ENCODE measurements at regions not wholly inside any gene's neighbourhood (a gene's known extent, or its start where the extent isn't known, plus 50 kb on each side); places are given as distances from the start of the nearest gene placed in this dataset.

DNA sequence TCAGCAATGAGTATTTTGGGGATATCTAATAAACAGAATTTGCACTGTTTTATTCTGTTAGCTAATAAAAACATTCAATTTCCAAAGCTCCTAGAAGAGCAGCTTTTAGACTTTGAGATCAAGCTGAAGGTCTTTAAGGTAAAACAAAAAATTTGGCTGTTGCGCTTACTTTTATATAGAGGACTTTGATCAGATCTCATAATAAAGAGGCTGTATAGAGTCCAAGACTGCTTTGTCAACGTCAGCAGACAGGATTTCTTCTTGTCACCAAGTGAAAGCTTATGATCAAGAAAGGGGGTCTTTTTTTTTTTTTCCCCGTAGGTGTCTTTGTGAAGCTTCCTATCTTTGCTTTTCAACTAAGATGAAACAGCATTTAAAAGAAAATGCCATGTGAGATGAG is 556.5 kb upstream of the SLC35B3 start:
- Histone ChIP-seq H3K9me3 (ENCODE audit: control insufficient read depth, insufficient read depth, low read depth, low read length) (no peaks in the 10 kb centered on the region), H3K4me3 (ENCODE audit: low read depth in 2 of 2, low read length in 2 of 2) (no peak overlapping the region), H3K27ac (ENCODE audit: low read length) (no peak overlapping the region), H3K27me3 (ENCODE audit: control insufficient read depth, insufficient read depth, low read length) (no peaks in the 10 kb centered on the region), H3K4me1 (ENCODE audit: control insufficient read depth, insufficient read depth, low read length) (no peaks in the 10 kb centered on the region), H3K36me3 (ENCODE audit: control insufficient read depth, insufficient read depth, low read length) (no peaks in the 10 kb centered on the region)
- ATAC-seq: no peak
- ChIA-PET CTCF (no interaction called here), POLR2A (no interaction called here)
- in situ Hi-C loops (cut with HindIII; ENCODE audit: low pct_unique_long_range_greater_than_20kb, low sequenced_read_pairs): no loop called here
- intact Hi-C loops (cut with micrococcal nuclease; ENCODE audit: unreplicated experiment): no loop called here
- no TSS peak for BruUV-seq (replicated peaks)
- no peak for TF ChIP-seq SIN3A (IDR thresholded peaks at IDR 0.05; ENCODE audit: borderline replicate concordance, insufficient read depth, low read depth, low read length)
- TF ChIP-seq, protein P1, sequence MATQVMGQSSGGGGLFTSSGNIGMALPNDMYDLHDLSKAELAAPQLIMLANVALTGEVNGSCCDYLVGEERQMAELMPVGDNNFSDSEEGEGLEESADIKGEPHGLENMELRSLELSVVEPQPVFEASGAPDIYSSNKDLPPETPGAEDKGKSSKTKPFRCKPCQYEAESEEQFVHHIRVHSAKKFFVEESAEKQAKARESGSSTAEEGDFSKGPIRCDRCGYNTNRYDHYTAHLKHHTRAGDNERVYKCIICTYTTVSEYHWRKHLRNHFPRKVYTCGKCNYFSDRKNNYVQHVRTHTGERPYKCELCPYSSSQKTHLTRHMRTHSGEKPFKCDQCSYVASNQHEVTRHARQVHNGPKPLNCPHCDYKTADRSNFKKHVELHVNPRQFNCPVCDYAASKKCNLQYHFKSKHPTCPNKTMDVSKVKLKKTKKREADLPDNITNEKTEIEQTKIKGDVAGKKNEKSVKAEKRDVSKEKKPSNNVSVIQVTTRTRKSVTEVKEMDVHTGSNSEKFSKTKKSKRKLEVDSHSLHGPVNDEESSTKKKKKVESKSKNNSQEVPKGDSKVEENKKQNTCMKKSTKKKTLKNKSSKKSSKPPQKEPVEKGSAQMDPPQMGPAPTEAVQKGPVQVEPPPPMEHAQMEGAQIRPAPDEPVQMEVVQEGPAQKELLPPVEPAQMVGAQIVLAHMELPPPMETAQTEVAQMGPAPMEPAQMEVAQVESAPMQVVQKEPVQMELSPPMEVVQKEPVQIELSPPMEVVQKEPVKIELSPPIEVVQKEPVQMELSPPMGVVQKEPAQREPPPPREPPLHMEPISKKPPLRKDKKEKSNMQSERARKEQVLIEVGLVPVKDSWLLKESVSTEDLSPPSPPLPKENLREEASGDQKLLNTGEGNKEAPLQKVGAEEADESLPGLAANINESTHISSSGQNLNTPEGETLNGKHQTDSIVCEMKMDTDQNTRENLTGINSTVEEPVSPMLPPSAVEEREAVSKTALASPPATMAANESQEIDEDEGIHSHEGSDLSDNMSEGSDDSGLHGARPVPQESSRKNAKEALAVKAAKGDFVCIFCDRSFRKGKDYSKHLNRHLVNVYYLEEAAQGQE (IDR thresholded peaks at IDR 0.05; ENCODE audit: insufficient read depth in 1 of 2, low read depth in 2 of 2, low read length in 1 of 2): no peak
- TF ChIP-seq POLR2AphosphoS5 (IDR thresholded peaks at IDR 0.05; ENCODE audit: low read depth, low read length): no peak
- no peak for TF ChIP-seq TCF7L2 (IDR thresholded peaks at IDR 0.05; ENCODE audit: low read depth, low read length)
- TF ChIP-seq, protein P2, sequence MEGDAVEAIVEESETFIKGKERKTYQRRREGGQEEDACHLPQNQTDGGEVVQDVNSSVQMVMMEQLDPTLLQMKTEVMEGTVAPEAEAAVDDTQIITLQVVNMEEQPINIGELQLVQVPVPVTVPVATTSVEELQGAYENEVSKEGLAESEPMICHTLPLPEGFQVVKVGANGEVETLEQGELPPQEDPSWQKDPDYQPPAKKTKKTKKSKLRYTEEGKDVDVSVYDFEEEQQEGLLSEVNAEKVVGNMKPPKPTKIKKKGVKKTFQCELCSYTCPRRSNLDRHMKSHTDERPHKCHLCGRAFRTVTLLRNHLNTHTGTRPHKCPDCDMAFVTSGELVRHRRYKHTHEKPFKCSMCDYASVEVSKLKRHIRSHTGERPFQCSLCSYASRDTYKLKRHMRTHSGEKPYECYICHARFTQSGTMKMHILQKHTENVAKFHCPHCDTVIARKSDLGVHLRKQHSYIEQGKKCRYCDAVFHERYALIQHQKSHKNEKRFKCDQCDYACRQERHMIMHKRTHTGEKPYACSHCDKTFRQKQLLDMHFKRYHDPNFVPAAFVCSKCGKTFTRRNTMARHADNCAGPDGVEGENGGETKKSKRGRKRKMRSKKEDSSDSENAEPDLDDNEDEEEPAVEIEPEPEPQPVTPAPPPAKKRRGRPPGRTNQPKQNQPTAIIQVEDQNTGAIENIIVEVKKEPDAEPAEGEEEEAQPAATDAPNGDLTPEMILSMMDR (IDR thresholded peaks at IDR 0.05): no peak
- DNase-seq (ENCODE audit: low read depth, low spot score): no peak

DNA sequence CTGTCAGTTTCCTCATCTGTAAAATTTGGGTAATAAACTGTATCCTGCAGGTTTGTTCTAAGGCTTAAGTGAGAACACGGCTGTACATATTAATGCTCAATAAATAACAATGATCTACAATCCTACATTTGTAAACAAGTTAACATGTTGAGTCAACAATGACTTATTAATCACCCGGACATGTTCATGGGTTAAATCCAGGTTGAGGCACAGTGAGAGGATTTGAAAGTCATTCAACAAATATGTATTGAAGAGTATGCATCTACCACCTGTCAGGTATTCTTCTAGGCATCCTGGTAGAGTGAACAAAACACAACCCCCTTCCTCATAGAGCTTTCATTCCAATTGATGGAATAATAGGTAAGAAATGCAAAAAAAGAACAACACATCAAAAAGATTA is 554.7 kb upstream of the SLC35B3 start:
- intact Hi-C loops (cut with micrococcal nuclease; ENCODE audit: unreplicated experiment): no loop called here
- CTCF ChIA-PET: no interaction called here

More for the DNA sequence above, 554.7 kb upstream of the SLC35B3 start:
- H3K4me1 ChIP-seq (ENCODE audit: control insufficient read depth, insufficient read depth, low read length): no peaks in the 10 kb centered on the region
- no peaks in the 10 kb centered on the region for H3K27me3 ChIP-seq (ENCODE audit: control insufficient read depth, insufficient read depth, low read length)
- ATAC-seq (no peak), DNase-seq (ENCODE audit: low read depth, low spot score) (no peak)
- POLR2A ChIA-PET: no interaction called here
- H3K9me3 ChIP-seq (ENCODE audit: control insufficient read depth, insufficient read depth, low read depth, low read length): no peaks in the 10 kb centered on the region
- H3K27ac ChIP-seq (ENCODE audit: low read length): no peak overlapping the region
- no peak overlapping the region for H3K4me3 ChIP-seq (ENCODE audit: low read depth in 2 of 2, low read length in 2 of 2)
- TF ChIP-seq TCF7L2 (IDR thresholded peaks at IDR 0.05; ENCODE audit: low read depth, low read length): no peak
- no peak for TF ChIP-seq SIN3A (IDR thresholded peaks at IDR 0.05; ENCODE audit: borderline replicate concordance, insufficient read depth, low read depth, low read length)
- TF ChIP-seq, protein P2 (IDR thresholded peaks at IDR 0.05): no peak
- TF ChIP-seq, protein P1 (IDR thresholded peaks at IDR 0.05; ENCODE audit: insufficient read depth in 1 of 2, low read depth in 2 of 2, low read length in 1 of 2): no peak
- no peak for TF ChIP-seq POLR2AphosphoS5 (IDR thresholded peaks at IDR 0.05; ENCODE audit: low read depth, low read length)
- H3K36me3 ChIP-seq (ENCODE audit: control insufficient read depth, insufficient read depth, low read length): no peaks in the 10 kb centered on the region
- in situ Hi-C loops (cut with HindIII; ENCODE audit: low pct_unique_long_range_greater_than_20kb, low sequenced_read_pairs): no loop called here
- no TSS peak for BruUV-seq (replicated peaks)

All from Panc1 (cell line).